ENCODE measurements at regions not wholly inside any gene's neighbourhood (a gene's known extent, or its start where the extent isn't known, plus 50 kb on each side); places are given as distances from the start of the nearest gene placed in this dataset.

GRCh38 chr2:128594651-128594910 is 275.9 kb upstream of the HS6ST1 start:
- no peak overlapping the region for H3K4me3 ChIP-seq
- H3F3A ChIP-seq (ENCODE audit: low read depth) = no peaks in the 10 kb centered on the region
- TF ChIP-seq EZH2phosphoT487 (IDR thresholded peaks at IDR 0.05) = no peak
- no peak for TF ChIP-seq EZH2 (IDR thresholded peaks at IDR 0.05)
- TF ChIP-seq, protein P1, sequence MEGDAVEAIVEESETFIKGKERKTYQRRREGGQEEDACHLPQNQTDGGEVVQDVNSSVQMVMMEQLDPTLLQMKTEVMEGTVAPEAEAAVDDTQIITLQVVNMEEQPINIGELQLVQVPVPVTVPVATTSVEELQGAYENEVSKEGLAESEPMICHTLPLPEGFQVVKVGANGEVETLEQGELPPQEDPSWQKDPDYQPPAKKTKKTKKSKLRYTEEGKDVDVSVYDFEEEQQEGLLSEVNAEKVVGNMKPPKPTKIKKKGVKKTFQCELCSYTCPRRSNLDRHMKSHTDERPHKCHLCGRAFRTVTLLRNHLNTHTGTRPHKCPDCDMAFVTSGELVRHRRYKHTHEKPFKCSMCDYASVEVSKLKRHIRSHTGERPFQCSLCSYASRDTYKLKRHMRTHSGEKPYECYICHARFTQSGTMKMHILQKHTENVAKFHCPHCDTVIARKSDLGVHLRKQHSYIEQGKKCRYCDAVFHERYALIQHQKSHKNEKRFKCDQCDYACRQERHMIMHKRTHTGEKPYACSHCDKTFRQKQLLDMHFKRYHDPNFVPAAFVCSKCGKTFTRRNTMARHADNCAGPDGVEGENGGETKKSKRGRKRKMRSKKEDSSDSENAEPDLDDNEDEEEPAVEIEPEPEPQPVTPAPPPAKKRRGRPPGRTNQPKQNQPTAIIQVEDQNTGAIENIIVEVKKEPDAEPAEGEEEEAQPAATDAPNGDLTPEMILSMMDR (IDR thresholded peaks at IDR 0.05) = no peak
- H2AFZ ChIP-seq (replicated peaks) = no peak overlapping the region
- H3K4me1 ChIP-seq = peaks cover 9% of the 10 kb centered on the region
- H4K20me1 ChIP-seq (ENCODE audit: low read depth) = no peaks in the 10 kb centered on the region
- no peak overlapping the region for H3K27ac ChIP-seq
- no peaks in the 10 kb centered on the region for H3K9me3 ChIP-seq (ENCODE audit: low read depth)
- H3K9me3 Mint-ChIP-seq = no peaks in the 10 kb centered on the region
- peaks cover 44% of the 10 kb centered on the region for H3K4me1 Mint-ChIP-seq
- H3K4me2 ChIP-seq = no peak overlapping the region
- no peaks in the 10 kb centered on the region for H3K36me3 Mint-ChIP-seq
- no peak for DNase-seq (ENCODE audit: low spot score)
- no peaks in the 10 kb centered on the region for H3K27me3 ChIP-seq
- H3K36me3 ChIP-seq = no peaks in the 10 kb centered on the region
- H3K27me3 Mint-ChIP-seq (ENCODE audit: insufficient read depth, low read depth) = peaks cover 2% of the 10 kb centered on the region
- no peak overlapping the region for H3K9ac ChIP-seq
- H3K79me2 ChIP-seq (ENCODE audit: low read depth) = no peaks in the 10 kb centered on the region
- no peak overlapping the region for H3K4me3 Mint-ChIP-seq
- H3K27ac Mint-ChIP-seq = no peak overlapping the region

DNA sequence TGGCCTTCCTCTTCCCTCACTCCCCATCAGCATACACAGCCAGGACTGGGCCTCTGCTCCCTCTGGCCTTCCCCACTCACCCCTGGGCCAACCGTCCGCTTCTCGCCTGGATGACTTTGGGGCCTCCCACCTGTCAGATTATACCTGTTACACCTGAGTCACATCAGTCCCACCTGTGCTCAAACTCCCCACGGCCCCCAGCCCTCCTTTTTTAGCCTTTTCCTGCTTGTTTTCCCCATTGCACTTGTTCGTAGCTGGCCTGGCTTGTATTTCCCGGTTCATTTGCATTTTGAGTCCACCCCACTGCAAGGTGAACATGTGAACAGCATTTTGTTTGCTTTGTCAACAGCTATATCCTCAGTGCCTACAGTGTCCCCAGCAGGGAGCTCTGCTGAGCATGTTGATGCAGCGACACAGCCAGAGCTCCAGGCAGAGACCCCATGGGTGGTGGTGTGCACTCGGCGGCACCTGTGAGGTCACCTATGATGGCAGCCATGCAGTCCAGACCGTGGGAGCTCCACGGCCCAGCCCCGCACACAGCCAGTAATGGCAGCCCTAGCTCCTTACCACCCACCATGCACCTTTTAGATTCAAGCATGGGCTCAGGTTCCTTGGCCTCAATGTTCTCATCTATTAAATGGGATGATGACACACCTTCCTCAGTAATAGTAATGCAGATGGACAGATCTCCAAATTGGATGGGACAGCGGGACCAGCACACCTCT is 276.4 kb upstream of the HS6ST1 start:
- no peaks in the 10 kb centered on the region for H3K36me3 Mint-ChIP-seq
- no peak overlapping the region for H3K27ac ChIP-seq
- H3K4me1 Mint-ChIP-seq = peaks cover 49% of the 10 kb centered on the region
- H2AFZ ChIP-seq (replicated peaks) = no peak overlapping the region
- no peaks in the 10 kb centered on the region for H3K27me3 ChIP-seq
- TF ChIP-seq, protein P1 (IDR thresholded peaks at IDR 0.05) = no peak
- no peak for TF ChIP-seq EZH2phosphoT487 (IDR thresholded peaks at IDR 0.05)
- no peak for TF ChIP-seq EZH2 (IDR thresholded peaks at IDR 0.05)
- no peaks in the 10 kb centered on the region for H3K9me3 Mint-ChIP-seq
- no peaks in the 10 kb centered on the region for H3K9me3 ChIP-seq (ENCODE audit: low read depth)
- H3K79me2 ChIP-seq (ENCODE audit: low read depth) = no peaks in the 10 kb centered on the region
- H3K4me3 Mint-ChIP-seq = no peak overlapping the region
- no peaks in the 10 kb centered on the region for H3F3A ChIP-seq (ENCODE audit: low read depth)
- peaks cover 2% of the 10 kb centered on the region for H3K27me3 Mint-ChIP-seq (ENCODE audit: insufficient read depth, low read depth)
- no peak overlapping the region for H3K4me3 ChIP-seq
- no peak overlapping the region for H3K4me2 ChIP-seq
- no peak overlapping the region for H3K9ac ChIP-seq
- peak overlapping the region; percentile 20 for H3K27ac Mint-ChIP-seq
- peaks cover 9% of the 10 kb centered on the region for H3K4me1 ChIP-seq
- H4K20me1 ChIP-seq (ENCODE audit: low read depth) = no peaks in the 10 kb centered on the region
- no peak for DNase-seq (ENCODE audit: low spot score)
- no peaks in the 10 kb centered on the region for H3K36me3 ChIP-seq

DNA sequence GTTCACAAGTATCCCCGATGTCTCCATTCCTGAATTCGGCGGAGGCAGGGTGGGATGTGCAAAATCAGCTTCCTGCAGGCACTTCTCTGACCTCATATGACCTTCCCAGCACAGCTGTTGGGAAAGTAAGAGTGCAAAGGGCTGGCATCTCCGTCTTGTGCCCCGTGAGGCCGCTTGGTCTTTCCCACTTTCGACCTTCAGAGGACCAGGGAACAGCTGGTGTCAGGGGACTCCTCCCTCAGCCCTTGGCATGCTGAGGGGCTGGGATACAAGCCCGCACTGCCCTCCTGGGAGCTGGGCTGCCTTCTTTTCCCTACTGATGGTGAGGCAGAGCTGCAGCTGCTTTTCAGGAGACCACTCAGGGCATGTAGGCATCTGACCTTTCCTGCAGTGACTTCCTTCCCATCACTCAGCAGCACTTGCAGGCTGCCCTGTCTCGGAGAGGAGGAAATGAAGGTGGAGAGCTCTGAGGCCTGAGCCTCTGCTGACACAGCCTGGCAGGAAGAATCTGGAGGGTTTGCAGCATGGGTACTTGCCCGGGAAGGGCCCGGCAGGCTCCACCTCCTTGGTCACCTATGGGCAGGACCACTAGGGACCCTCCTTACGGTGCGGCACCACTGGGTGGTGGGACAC is 277.2 kb upstream of the HS6ST1 start:
- no peak for TF ChIP-seq EZH2 (IDR thresholded peaks at IDR 0.05)
- no peaks in the 10 kb centered on the region for H3K27me3 ChIP-seq
- no peaks in the 10 kb centered on the region for H3F3A ChIP-seq (ENCODE audit: low read depth)
- no peak overlapping the region for H3K4me3 ChIP-seq
- no peak overlapping the region for H3K4me2 ChIP-seq
- H3K79me2 ChIP-seq (ENCODE audit: low read depth) = no peaks in the 10 kb centered on the region
- H3K27ac ChIP-seq = no peak overlapping the region
- Mint-ChIP-seq H3K27ac (peak overlapping the region; percentile 11), H3K9me3 (no peaks in the 10 kb centered on the region), H3K4me3 (no peak overlapping the region), H3K27me3 (ENCODE audit: insufficient read depth, low read depth) (peaks cover under 1% of the 10 kb centered on the region), H3K4me1 (peaks cover 48% of the 10 kb centered on the region), H3K36me3 (no peaks in the 10 kb centered on the region)
- DNase-seq (ENCODE audit: low spot score) = no peak
- H4K20me1 ChIP-seq (ENCODE audit: low read depth) = no peaks in the 10 kb centered on the region
- H3K9ac ChIP-seq = no peak overlapping the region
- H3K4me1 ChIP-seq = peaks cover 9% of the 10 kb centered on the region
- no peaks in the 10 kb centered on the region for H3K9me3 ChIP-seq (ENCODE audit: low read depth)
- H3K36me3 ChIP-seq = no peaks in the 10 kb centered on the region
- no peak overlapping the region for H2AFZ ChIP-seq (replicated peaks)

DNA sequence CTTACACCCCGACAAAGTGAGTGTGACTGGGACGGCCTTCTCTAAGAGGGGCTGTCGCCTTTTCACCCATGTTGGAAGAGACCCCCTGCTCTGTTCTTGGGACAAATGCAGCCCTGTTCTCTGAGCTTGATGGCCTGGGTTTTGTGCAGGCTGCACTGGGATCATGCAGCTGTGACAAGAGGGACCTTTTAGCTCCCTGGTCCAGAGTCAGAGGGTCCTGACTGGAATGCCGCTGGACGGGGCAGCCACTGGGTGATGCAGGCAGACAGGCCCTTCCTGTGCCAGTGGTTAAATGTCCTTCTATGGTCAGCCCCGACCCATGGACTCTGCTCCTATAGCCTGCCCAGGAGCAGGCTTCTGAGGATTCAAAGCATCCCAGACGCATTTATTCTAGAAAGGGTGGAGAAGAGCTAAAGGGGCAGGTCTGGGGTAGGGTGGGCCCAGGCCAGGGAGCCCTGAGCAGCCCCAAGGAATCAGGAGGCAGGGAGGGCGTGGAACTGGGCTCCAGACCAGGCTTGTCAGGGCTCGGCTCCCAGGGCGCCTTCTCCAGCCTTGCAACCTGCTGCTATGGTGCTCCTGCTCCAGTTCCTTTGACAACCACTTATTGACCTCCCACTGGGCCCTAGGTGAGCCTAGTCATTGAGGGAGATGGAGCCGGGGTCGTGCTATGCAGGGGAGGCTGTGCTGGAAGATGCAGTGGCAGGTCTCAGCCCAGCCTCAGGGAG is 277.9 kb upstream of the HS6ST1 start:
- no peak overlapping the region for H3K27ac ChIP-seq
- no peak for DNase-seq (ENCODE audit: low spot score)
- no peaks in the 10 kb centered on the region for H3K36me3 Mint-ChIP-seq

More for the DNA sequence above, 277.9 kb upstream of the HS6ST1 start:
- Histone ChIP-seq H2AFZ (replicated peaks) (no peak overlapping the region), H3F3A (ENCODE audit: low read depth) (no peaks in the 10 kb centered on the region), H4K20me1 (ENCODE audit: low read depth) (no peaks in the 10 kb centered on the region), H3K79me2 (ENCODE audit: low read depth) (no peaks in the 10 kb centered on the region), H3K27me3 (no peaks in the 10 kb centered on the region), H3K9ac (no peak overlapping the region), H3K36me3 (no peaks in the 10 kb centered on the region), H3K4me2 (no peak overlapping the region), H3K4me1 (peaks cover 9% of the 10 kb centered on the region), H3K4me3 (no peak overlapping the region), H3K9me3 (ENCODE audit: low read depth) (no peaks in the 10 kb centered on the region)
- H3K4me1 Mint-ChIP-seq = peaks cover 44% of the 10 kb centered on the region
- H3K27me3 Mint-ChIP-seq (ENCODE audit: insufficient read depth, low read depth) = peaks cover 2% of the 10 kb centered on the region
- no peaks in the 10 kb centered on the region for H3K9me3 Mint-ChIP-seq
- no peak overlapping the region for H3K27ac Mint-ChIP-seq
- TF ChIP-seq EZH2phosphoT487 (IDR thresholded peaks at IDR 0.05) (no peak), EZH2 (IDR thresholded peaks at IDR 0.05) (no peak)
- TF ChIP-seq, protein P1 (IDR thresholded peaks at IDR 0.05) = no peak
- H3K4me3 Mint-ChIP-seq = no peak overlapping the region

All from neural progenitor cell (in vitro differentiated cells).